SH-SY5Y (cell line): ENCODE measurements at regions not wholly inside any gene's neighbourhood (a gene's known extent, or its start where the extent isn't known, plus 50 kb on each side); places are given as distances from the start of the nearest gene placed in this dataset.

Experiments used
- GATA2 ChIP-seq: IDR thresholded peaks from 2 replicates; pipeline ENCODE4 v1.6.1; 2011; ENCODE audit warnings: mild to moderate bottlenecking, low read depth, low read length
- GATA3 ChIP-seq: IDR thresholded peaks from 2 replicates; pipeline ENCODE4 v1.6.1; 2011; ENCODE audit warnings: low read depth, mild to moderate bottlenecking, low read length, moderate library complexity

GRCh38 chr4:179843370-179843769 is 2399.8 kb upstream of the TENM3 start:
- TF ChIP-seq GATA2 = no peak
- no peak for TF ChIP-seq GATA3
